ENCODE measurements at regions not wholly inside any gene's neighbourhood (a gene's known extent, or its start where the extent isn't known, plus 50 kb on each side); places are given as distances from the start of the nearest gene placed in this dataset.

DNA sequence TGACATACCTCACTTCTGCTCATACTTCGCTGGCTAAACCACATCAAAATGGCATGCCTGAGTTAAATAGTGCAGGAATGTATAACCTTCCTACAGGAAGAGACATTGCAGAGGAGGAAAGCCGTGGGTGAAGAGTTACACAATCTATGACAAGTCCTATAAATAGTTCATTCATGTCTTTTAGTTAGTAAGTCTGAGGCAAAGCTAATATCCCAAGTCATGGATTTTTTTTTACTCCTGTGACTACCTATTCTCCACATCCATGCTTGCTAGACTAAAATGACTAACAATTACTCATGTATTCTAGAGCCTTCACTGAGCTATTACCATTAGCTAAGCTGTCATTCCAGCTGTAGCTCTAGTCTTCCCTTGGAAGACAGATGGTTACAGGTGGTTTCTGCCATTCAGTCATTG lies 391.3 kb downstream of the NR2F1-AS1 start:
- 64% methylated on average over 2 of the region's 2 CpGs for WGBS, 2 donors
- H3K27ac ChIP-seq (ENCODE audit: low read depth in 1 of 2, low read length in 2 of 2), result no peak overlapping the region

DNA sequence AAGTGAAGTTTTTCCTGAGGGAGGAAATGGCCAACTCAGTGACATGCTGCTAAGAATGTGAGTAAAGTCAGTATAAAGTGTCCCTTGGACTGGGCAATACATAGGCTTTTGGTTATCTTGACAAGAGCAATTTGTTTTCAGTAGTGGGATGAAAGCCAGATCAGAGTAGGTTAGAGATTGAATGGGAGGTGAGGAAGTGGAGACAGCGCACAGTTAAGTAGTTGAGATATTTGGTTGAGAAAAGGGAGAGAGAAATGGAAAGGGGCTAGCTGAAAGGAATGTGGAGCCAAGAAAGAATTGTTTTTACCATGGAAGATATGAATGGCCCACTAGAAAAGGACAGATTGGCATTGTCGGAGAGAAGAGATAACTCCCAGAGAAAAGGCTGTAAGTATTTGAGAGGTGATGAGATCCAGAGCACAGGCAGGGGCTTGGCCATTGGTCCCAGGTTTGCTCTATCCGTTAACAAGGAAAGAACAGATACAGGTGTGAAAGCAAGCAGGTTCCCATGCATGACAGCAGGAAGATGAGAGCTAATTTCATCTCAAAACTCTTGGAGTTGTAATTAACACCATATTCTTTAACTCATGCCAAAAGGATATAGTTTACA lies 392.0 kb downstream of the NR2F1-AS1 start:
- 53 to 56% methylated on average over 3 of the region's 3 CpGs for WGBS, 2 donors
- Histone ChIP-seq H3K4me1 (ENCODE audit: control insufficient read depth in 1 of 2, insufficient read depth in 2 of 2, low read length in 2 of 2) (no peaks in the 10 kb centered on the region), H3K36me3 (ENCODE audit: control insufficient read depth in 1 of 2, insufficient read depth in 2 of 2, low read length in 1 of 2) (no peaks in the 10 kb centered on the region), H3K9me3 (ENCODE audit: control insufficient read depth, low read length) (no peaks in the 10 kb centered on the region), H3K4me3 (ENCODE audit: low read length in 2 of 2) (no peak overlapping the region), H3K27ac (ENCODE audit: low read depth in 1 of 2, low read length in 2 of 2) (no peak overlapping the region), H3K27me3 (ENCODE audit: control insufficient read depth in 1 of 2, insufficient read depth in 2 of 2, low read length in 1 of 2) (no peaks in the 10 kb centered on the region)
- no peak for ATAC-seq (ENCODE audit: low FRiP score)
- no peak for DNase-seq
- intact Hi-C loops (cut with DNase I), result no loop called here

More for the DNA sequence above, 391.3 kb downstream of the NR2F1-AS1 start:
- H3K27me3 ChIP-seq (ENCODE audit: control insufficient read depth in 1 of 2, insufficient read depth in 2 of 2, low read length in 1 of 2), result no peaks in the 10 kb centered on the region
- DNase-seq (no peak), ATAC-seq (ENCODE audit: low FRiP score) (no peak)
- intact Hi-C loops (cut with DNase I), result no loop called here
- no peaks in the 10 kb centered on the region for H3K36me3 ChIP-seq (ENCODE audit: control insufficient read depth in 1 of 2, insufficient read depth in 2 of 2, low read length in 1 of 2)
- no peaks in the 10 kb centered on the region for H3K4me1 ChIP-seq (ENCODE audit: control insufficient read depth in 1 of 2, insufficient read depth in 2 of 2, low read length in 2 of 2)
- no peaks in the 10 kb centered on the region for H3K9me3 ChIP-seq (ENCODE audit: control insufficient read depth, low read length)
- H3K4me3 ChIP-seq (ENCODE audit: low read length in 2 of 2), result no peak overlapping the region

DNA sequence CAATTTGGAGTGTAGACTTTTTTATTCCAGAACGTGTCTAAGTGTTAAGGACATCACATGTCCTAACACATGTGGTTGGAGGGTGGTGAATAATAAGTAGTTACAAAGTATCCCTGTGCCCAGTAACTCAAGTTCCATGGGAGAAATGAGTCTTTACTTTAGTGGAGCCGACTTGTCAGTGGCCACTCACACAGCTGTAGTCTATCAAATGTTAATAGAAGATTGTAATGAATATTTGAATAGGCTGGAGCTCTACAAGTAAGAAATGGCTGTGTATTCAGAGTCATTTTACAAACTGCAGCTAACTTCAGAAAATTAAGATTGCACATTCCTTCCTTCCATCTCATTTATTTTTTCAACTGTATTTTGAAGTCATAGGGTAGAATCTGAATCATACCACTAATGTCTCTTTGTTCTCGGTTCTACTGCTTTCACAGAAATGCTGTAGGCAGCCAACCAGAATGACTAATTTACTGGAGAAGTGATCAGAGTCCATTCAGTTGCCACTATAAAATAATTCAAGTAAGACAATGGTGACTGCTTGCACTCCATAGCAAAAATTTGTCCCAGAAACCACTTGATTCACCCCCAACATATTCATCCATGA lies 394.8 kb downstream of the NR2F1-AS1 start:
- H3K36me3 ChIP-seq (ENCODE audit: control insufficient read depth in 1 of 2, insufficient read depth in 2 of 2, low read length in 1 of 2), result no peaks in the 10 kb centered on the region
- no peaks in the 10 kb centered on the region for H3K9me3 ChIP-seq (ENCODE audit: control insufficient read depth, low read length)
- H3K4me1 ChIP-seq (ENCODE audit: control insufficient read depth in 1 of 2, insufficient read depth in 2 of 2, low read length in 2 of 2), result no peaks in the 10 kb centered on the region
- intact Hi-C loops (cut with DNase I), result no loop called here
- WGBS, 2 donors, result 50 to 63% methylated on average over 3 of the region's 3 CpGs
- H3K27me3 ChIP-seq (ENCODE audit: control insufficient read depth in 1 of 2, insufficient read depth in 2 of 2, low read length in 1 of 2), result no peaks in the 10 kb centered on the region
- DNase-seq (no peak), ATAC-seq (ENCODE audit: low FRiP score) (no peak)
- no peak overlapping the region for H3K27ac ChIP-seq (ENCODE audit: low read depth in 1 of 2, low read length in 2 of 2)
- no peak overlapping the region for H3K4me3 ChIP-seq (ENCODE audit: low read length in 2 of 2)

DNA sequence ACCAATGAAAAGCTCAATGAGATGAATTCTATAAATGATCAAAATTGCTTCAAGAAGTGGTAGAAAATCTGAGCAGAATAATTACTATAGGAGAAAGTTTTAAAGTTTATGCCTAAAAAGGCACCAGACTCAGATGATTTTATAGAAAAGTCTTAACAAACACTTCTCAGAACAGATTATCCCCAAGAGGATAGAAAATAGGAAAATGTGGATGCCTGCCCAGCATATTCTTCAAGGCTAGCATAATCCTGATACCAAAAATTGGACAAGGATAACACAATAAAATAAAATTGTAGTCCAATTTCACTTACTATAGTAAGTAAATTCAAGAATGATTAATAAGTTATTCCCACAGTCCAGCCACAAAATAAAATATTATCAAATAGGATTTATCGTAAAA lies 397.0 kb downstream of the NR2F1-AS1 start:
- Histone ChIP-seq H3K36me3 (ENCODE audit: control insufficient read depth in 1 of 2, insufficient read depth in 2 of 2, low read length in 1 of 2) (no peaks in the 10 kb centered on the region), H3K27me3 (ENCODE audit: control insufficient read depth in 1 of 2, insufficient read depth in 2 of 2, low read length in 1 of 2) (no peaks in the 10 kb centered on the region), H3K9me3 (ENCODE audit: control insufficient read depth, low read length) (no peaks in the 10 kb centered on the region), H3K27ac (ENCODE audit: low read depth in 1 of 2, low read length in 2 of 2) (no peak overlapping the region), H3K4me3 (ENCODE audit: low read length in 2 of 2) (no peak overlapping the region), H3K4me1 (ENCODE audit: control insufficient read depth in 1 of 2, insufficient read depth in 2 of 2, low read length in 2 of 2) (no peaks in the 10 kb centered on the region)
- ATAC-seq (ENCODE audit: low FRiP score), result no peak
- intact Hi-C loops (cut with DNase I), result no loop called here
- WGBS, 2 donors, result 0 to 13% methylated on average over 1 of the region's 1 CpG
- DNase-seq, result no peak

DNA sequence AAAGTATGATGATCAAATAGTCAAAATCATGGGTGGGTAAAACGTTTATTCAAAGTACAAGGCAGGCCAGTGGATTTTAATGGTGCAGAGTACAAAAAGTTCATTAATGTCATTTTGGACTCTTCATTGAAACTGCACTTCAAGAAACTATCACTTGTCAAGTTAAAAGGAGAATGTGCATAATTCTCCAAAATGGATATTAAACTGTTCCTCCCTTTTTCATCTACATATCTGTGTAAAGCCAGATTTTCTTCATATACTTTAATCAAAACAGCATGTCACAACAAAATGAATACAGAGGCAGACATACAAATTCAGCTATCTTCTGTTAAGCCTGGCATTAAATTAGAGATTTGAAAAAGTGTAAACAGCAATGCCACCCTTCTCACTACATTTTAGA lies 401.6 kb downstream of the NR2F1-AS1 start:
- Histone ChIP-seq H3K27ac (ENCODE audit: low read depth in 1 of 2, low read length in 2 of 2) (no peak overlapping the region), H3K4me1 (ENCODE audit: control insufficient read depth in 1 of 2, insufficient read depth in 2 of 2, low read length in 2 of 2) (no peaks in the 10 kb centered on the region), H3K9me3 (ENCODE audit: control insufficient read depth, low read length) (no peaks in the 10 kb centered on the region), H3K4me3 (ENCODE audit: low read length in 2 of 2) (no peak overlapping the region), H3K27me3 (ENCODE audit: control insufficient read depth in 1 of 2, insufficient read depth in 2 of 2, low read length in 1 of 2) (no peaks in the 10 kb centered on the region), H3K36me3 (ENCODE audit: control insufficient read depth in 1 of 2, insufficient read depth in 2 of 2, low read length in 1 of 2) (no peaks in the 10 kb centered on the region)
- no peak for ATAC-seq (ENCODE audit: low FRiP score)
- no peak for DNase-seq
- WGBS, 2 donors, result 61 to 78% methylated on average over 1 of the region's 1 CpG
- intact Hi-C loops (cut with DNase I), result no loop called here

DNA sequence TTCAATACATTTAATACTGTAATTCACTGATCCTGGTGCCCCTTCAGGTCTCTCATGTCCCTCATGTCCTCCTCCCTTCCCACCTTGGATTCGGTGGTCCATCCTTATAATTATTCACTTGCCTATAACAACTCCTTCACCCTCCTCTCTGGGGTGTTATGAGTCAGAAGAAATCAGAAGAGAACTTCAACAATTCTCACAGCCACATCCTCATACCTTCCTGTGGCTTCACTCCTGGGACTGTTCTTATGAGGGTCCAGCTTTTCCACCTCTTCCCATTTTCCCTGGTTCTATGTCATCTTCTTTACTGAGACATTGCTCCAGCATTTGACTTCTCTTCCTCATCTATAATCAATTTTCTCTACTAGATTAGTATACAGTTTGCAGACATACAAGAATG lies 406.1 kb downstream of the NR2F1-AS1 start:
- intact Hi-C loops (cut with DNase I), result no loop called here
- H3K36me3 ChIP-seq (ENCODE audit: control insufficient read depth in 1 of 2, insufficient read depth in 2 of 2, low read length in 1 of 2), result no peaks in the 10 kb centered on the region
- ATAC-seq (ENCODE audit: low FRiP score) (no peak), DNase-seq (no peak)
- H3K4me1 ChIP-seq (ENCODE audit: control insufficient read depth in 1 of 2, insufficient read depth in 2 of 2, low read length in 2 of 2), result no peaks in the 10 kb centered on the region
- WGBS, 2 donors, result 91 to 93% methylated on average over 1 of the region's 1 CpG
- peaks cover 7% of the 10 kb centered on the region for H3K9me3 ChIP-seq (ENCODE audit: control insufficient read depth, low read length)
- H3K4me3 ChIP-seq (ENCODE audit: low read length in 2 of 2), result no peak overlapping the region
- H3K27me3 ChIP-seq (ENCODE audit: control insufficient read depth in 1 of 2, insufficient read depth in 2 of 2, low read length in 1 of 2), result no peaks in the 10 kb centered on the region
- no peak overlapping the region for H3K27ac ChIP-seq (ENCODE audit: low read depth in 1 of 2, low read length in 2 of 2)

DNA sequence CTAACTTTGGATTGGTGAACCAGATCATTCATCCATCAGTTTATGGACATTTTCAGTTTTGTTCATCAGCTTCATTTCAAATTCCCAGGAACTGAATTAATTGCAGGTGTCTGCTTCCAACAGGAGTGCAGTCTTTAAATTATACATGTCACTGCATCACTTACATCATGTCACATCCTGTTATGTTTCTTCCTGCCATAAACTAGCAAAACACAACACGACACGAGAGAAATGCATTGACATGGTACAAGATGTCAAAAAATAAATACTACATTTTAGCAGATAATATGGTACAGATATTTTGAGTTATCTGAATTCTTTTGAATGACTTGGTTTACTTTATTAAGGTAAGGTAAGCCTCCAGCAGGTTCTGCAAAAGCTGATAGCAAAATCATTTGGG lies 415.5 kb downstream of the NR2F1-AS1 start:
- ATAC-seq (ENCODE audit: low FRiP score) (no peak), DNase-seq (no peak)
- H3K27me3 ChIP-seq (ENCODE audit: control insufficient read depth in 1 of 2, insufficient read depth in 2 of 2, low read length in 1 of 2), result no peaks in the 10 kb centered on the region
- no peaks in the 10 kb centered on the region for H3K9me3 ChIP-seq (ENCODE audit: control insufficient read depth, low read length)
- 40 to 49% methylated on average over 2 of the region's 2 CpGs for WGBS, 2 donors
- no peak overlapping the region for H3K4me3 ChIP-seq (ENCODE audit: low read length in 2 of 2)
- H3K36me3 ChIP-seq (ENCODE audit: control insufficient read depth in 1 of 2, insufficient read depth in 2 of 2, low read length in 1 of 2), result no peaks in the 10 kb centered on the region
- intact Hi-C loops (cut with DNase I), result no loop called here
- H3K4me1 ChIP-seq (ENCODE audit: control insufficient read depth in 1 of 2, insufficient read depth in 2 of 2, low read length in 2 of 2), result no peaks in the 10 kb centered on the region
- H3K27ac ChIP-seq (ENCODE audit: low read depth in 1 of 2, low read length in 2 of 2), result no peak overlapping the region

DNA sequence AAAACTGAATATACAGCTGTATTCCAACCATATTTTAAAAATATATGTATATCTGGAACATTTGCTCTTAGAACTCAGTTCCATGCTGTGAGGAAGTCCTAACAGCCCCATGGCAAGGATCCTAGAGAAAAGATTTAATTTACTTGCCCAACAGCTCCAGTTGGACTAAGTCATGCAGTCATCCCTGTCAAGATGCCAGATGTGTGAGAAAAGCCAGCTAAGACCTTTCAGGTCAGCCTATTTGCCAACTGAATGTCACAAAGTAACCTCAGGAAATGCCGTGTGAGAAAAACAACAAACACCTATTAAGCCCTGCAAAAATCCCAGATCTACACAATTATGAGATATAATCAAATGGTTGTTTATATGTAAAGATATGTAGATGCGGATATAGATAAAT lies 416.3 kb downstream of the NR2F1-AS1 start:
- Histone ChIP-seq H3K36me3 (ENCODE audit: control insufficient read depth in 1 of 2, insufficient read depth in 2 of 2, low read length in 1 of 2) (no peaks in the 10 kb centered on the region), H3K9me3 (ENCODE audit: control insufficient read depth, low read length) (no peaks in the 10 kb centered on the region), H3K4me3 (ENCODE audit: low read length in 2 of 2) (no peak overlapping the region), H3K27me3 (ENCODE audit: control insufficient read depth in 1 of 2, insufficient read depth in 2 of 2, low read length in 1 of 2) (no peaks in the 10 kb centered on the region), H3K27ac (ENCODE audit: low read depth in 1 of 2, low read length in 2 of 2) (no peak overlapping the region), H3K4me1 (ENCODE audit: control insufficient read depth in 1 of 2, insufficient read depth in 2 of 2, low read length in 2 of 2) (no peaks in the 10 kb centered on the region)
- WGBS, 2 donors, result 45 to 63% methylated on average over 2 of the region's 2 CpGs
- intact Hi-C loops (cut with DNase I), result no loop called here
- DNase-seq (no peak), ATAC-seq (ENCODE audit: low FRiP score) (no peak)

DNA sequence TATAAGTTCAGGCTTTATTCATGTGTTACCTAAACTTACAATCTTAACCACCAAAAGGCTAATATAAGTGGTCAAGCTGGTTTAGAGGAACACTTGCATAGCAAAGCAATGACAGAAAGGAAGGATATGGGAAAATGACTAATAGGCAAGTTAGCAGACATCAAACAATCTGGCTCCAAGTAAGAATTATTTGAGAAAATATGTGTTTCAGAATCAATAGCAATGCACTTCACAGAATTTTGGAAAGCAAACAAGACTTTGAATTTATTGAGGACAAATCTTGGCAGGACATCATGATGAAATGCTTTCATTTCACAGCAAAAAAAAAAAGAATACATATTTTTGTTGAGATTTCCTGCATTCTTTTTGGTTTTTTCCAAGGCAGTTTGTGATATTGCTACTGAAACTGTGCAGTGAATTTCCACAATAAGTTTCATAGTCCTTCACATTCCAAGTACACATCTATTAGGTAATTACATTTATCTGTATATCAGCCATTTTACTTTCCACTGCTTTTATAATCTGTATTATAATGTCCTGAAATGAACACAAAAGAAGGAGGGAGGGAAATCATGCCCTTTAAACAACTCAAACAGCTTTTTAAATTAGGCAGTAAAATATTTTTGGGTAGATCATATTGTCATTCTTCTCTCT lies 417.9 kb downstream of the NR2F1-AS1 start:
- Histone ChIP-seq H3K9me3 (ENCODE audit: control insufficient read depth, low read length) (no peaks in the 10 kb centered on the region), H3K4me3 (ENCODE audit: low read length in 2 of 2) (no peak overlapping the region), H3K36me3 (ENCODE audit: control insufficient read depth in 1 of 2, insufficient read depth in 2 of 2, low read length in 1 of 2) (no peaks in the 10 kb centered on the region), H3K4me1 (ENCODE audit: control insufficient read depth in 1 of 2, insufficient read depth in 2 of 2, low read length in 2 of 2) (no peaks in the 10 kb centered on the region), H3K27ac (ENCODE audit: low read depth in 1 of 2, low read length in 2 of 2) (no peak overlapping the region), H3K27me3 (ENCODE audit: control insufficient read depth in 1 of 2, insufficient read depth in 2 of 2, low read length in 1 of 2) (no peaks in the 10 kb centered on the region)
- intact Hi-C loops (cut with DNase I), result no loop called here
- ATAC-seq (ENCODE audit: low FRiP score) (no peak), DNase-seq (no peak)
